GM12891 (cell line): ENCODE measurements at regions not wholly inside any gene's neighbourhood (a gene's known extent, or its start where the extent isn't known, plus 50 kb on each side); places are given as distances from the start of the nearest gene placed in this dataset.

Source experiments
- POLR2A ChIP-seq: IDR thresholded peaks from 2 replicates; pipeline ENCODE4 v1.6.1; 2011; ENCODE audit warnings: low read depth, low read length, control low read depth
- POLR2AphosphoS5 ChIP-seq: IDR thresholded peaks from 2 replicates; pipeline ENCODE4 v1.6.1; 2011; ENCODE audit warnings: low read depth, low read length, control low read depth

DNA sequence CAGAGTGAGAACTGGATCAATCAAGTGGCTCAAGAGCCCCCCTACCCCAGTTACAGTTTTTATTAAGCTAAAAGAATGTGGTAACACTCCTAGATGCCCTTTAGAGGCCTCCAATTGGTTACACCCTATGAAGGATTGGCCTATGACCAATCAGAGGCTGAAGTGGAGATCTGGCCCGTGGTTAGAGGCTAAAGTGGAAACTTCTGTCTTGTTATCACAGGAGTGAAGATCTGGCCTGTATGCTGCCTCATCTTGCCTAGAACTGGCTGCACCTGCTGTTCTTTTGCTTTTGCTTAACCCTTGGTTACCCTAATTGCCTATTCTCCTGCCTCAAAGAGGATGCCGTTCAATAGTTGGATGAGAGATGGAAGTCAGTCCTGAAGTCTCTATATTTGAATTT lies 100.1 kb upstream of the MAP2 start:
- no peak for TF ChIP-seq POLR2A
- TF ChIP-seq POLR2AphosphoS5 = no peak
